ENCODE measurements at regions not wholly inside any gene's neighbourhood (a gene's known extent, or its start where the extent isn't known, plus 50 kb on each side); places are given as distances from the start of the nearest gene placed in this dataset.

DNA sequence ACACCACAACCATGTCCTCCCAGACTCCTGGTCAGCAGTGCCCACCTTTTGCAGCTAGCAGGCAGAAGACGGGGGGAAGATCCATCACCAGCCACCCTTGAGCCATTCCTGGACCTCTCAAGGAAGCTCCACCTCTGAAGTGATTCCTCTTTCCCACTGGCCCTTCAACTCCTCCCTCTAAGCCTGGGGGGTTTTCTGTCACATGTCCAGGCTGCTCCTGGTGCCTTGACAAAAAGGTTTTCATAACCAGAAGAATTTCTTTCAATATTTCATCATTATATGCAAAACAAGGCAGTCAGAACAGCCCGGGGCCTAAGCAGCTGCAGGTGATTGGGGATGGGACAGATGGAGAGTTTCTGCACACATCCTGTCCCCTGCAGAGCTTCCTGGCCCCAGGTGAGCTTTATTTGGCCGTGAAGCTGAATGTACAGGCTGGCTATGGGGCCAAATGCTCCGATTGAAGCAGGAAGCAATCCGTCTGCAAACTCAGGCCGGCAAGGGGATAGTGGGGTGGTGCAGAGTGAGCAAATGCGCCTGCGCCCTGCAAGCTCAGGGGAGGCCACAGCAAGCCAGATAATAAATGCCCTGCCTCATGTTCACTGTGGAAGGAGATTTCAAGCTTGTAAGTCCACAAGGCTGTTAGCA is 173.5 kb downstream of the C5orf15 start:
- TF ChIP-seq POLR2A (IDR thresholded peaks at IDR 0.05): no peak
- TF ChIP-seq, protein P1, sequence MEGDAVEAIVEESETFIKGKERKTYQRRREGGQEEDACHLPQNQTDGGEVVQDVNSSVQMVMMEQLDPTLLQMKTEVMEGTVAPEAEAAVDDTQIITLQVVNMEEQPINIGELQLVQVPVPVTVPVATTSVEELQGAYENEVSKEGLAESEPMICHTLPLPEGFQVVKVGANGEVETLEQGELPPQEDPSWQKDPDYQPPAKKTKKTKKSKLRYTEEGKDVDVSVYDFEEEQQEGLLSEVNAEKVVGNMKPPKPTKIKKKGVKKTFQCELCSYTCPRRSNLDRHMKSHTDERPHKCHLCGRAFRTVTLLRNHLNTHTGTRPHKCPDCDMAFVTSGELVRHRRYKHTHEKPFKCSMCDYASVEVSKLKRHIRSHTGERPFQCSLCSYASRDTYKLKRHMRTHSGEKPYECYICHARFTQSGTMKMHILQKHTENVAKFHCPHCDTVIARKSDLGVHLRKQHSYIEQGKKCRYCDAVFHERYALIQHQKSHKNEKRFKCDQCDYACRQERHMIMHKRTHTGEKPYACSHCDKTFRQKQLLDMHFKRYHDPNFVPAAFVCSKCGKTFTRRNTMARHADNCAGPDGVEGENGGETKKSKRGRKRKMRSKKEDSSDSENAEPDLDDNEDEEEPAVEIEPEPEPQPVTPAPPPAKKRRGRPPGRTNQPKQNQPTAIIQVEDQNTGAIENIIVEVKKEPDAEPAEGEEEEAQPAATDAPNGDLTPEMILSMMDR (IDR thresholded peaks at IDR 0.05): no peak

Data from adrenal gland (tissue), 5 donors.